ENCODE measurements at regions not wholly inside any gene's neighbourhood (a gene's known extent, or its start where the extent isn't known, plus 50 kb on each side); places are given as distances from the start of the nearest gene placed in this dataset.
"Not testable (repeated sequence)": the region's sequence is repeated elsewhere in the genome, so short reads cannot be mapped to it uniquely, and the experiment has no call there.

GRCh38 chr10:58086763-58087150, 180.9 kb downstream of the IPMK start:
- no peaks in the 10 kb centered on the region for H3K9me3 ChIP-seq (replicated peaks)
- no peak for DNase-seq
- H3K36me3 ChIP-seq, result no peaks in the 10 kb centered on the region
- H3K4me3 ChIP-seq, result no peak overlapping the region
- H3K4me1 ChIP-seq, result no peaks in the 10 kb centered on the region
- no peak overlapping the region for H3K27ac ChIP-seq
- H3K27me3 ChIP-seq, result no peaks in the 10 kb centered on the region

DNA sequence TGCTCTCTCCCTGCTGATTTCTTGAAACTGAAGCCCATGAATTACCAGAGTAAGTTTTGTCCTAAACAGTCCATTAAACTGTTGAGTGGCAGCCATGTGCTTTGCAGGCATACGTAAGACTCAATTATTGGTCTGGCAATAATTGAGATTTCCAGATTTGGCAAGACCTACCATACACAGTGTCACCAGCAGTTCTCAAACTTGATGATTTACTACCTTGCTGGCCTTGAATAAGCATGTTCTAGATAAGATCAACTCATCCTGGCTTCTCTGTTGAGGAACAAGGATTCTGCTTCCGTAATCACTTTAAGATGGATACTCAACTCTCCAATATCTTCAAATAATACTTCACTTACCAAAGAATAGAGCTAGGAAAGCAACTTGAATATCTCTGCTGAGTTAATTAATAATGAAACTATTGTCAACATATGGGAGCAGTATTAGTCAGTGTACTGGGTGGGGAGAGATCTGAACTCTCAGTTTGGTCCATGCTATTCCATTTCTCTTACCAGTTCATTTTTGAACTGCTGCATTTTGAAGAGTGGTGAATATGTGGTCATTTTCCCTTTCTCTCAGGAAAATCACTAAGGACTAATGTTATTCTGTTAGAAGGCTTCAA, 181.4 kb downstream of the IPMK start:
- H3K4me3 ChIP-seq, result no peak overlapping the region
- no peaks in the 10 kb centered on the region for H3K9me3 ChIP-seq (replicated peaks)
- H3K4me1 ChIP-seq, result no peaks in the 10 kb centered on the region
- no peaks in the 10 kb centered on the region for H3K36me3 ChIP-seq
- H3K27me3 ChIP-seq, result no peaks in the 10 kb centered on the region
- H3K27ac ChIP-seq, result no peak overlapping the region
- DNase-seq, result no peak

DNA sequence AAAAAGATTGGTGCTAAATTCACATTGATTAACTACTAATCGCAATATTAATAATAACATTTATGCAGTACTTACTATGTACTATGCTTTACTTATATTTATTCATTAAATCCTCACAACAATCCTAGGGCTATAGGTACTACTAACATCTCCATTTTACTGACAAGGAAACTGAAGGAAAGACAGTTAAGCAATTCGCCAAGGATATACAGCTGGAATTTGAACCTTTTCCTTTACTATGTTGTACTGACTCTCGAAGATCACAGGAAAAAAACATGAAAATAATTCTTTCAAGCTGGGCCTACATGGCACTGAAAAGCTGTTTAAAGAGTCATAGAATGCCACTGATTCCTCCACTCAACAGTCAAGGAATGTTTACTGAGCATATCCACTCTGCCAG, 185.4 kb downstream of the IPMK start:
- Histone ChIP-seq H3K9me3 (replicated peaks) (no peaks in the 10 kb centered on the region), H3K27ac (no peak overlapping the region), H3K4me1 (no peaks in the 10 kb centered on the region), H3K27me3 (no peaks in the 10 kb centered on the region), H3K36me3 (no peaks in the 10 kb centered on the region), H3K4me3 (no peak overlapping the region)
- DNase-seq, result no peak

DNA sequence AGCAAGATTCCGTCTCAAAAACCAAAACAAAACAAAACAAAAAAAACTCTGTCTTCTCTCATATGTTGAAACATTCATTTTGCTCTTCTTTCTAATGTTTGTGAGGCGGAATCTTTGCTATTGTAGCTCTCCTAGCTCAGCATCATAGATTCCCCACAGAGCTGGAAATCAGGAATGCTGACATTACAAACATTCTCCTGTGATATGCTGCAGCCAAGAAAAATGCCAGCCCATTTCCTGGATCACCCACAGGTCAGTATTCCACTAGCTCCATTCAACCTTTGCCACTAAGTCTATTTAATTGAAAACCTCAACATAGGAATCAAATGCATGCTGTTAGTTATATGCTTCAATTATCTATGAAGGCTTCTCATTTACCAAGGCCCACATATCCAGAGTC, 186.3 kb downstream of the IPMK start:
- Histone ChIP-seq H3K9me3 (replicated peaks) (no peaks in the 10 kb centered on the region), H3K4me3 (no peak overlapping the region), H3K36me3 (no peaks in the 10 kb centered on the region), H3K27ac (no peak overlapping the region), H3K27me3 (no peaks in the 10 kb centered on the region), H3K4me1 (no peaks in the 10 kb centered on the region)
- no peak for DNase-seq

GRCh38 chr10:58079461-58079860, 188.2 kb downstream of the IPMK start:
- Histone ChIP-seq H3K9me3 (replicated peaks) (no peaks in the 10 kb centered on the region), H3K27me3 (no peaks in the 10 kb centered on the region), H3K27ac (no peak overlapping the region), H3K4me3 (no peak overlapping the region), H3K4me1 (no peaks in the 10 kb centered on the region), H3K36me3 (no peaks in the 10 kb centered on the region)
- no peak for DNase-seq

DNA sequence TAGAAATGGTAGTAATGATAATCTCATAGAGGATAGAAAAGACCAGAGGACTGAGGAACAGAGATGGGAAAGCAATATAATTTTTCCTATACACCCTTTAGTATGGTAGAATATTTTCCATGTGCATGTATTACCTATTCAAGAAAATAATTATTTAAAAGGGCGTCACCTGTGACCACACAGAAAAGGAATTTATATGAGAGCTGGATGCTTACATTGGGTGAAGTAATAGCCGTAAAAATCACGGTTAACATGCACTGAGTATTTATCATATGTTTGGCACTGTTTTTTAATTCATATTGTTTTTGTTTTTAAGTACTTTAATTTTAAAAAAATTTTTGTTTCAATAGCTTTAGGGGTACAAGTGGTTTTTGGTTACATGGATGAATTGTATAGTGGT, 195.1 kb downstream of the IPMK start:
- no peaks in the 10 kb centered on the region for H3K27me3 ChIP-seq
- no peaks in the 10 kb centered on the region for H3K9me3 ChIP-seq (replicated peaks)
- H3K27ac ChIP-seq, result no peak overlapping the region
- no peak for DNase-seq
- H3K36me3 ChIP-seq, result no peaks in the 10 kb centered on the region
- H3K4me3 ChIP-seq, result no peak overlapping the region
- H3K4me1 ChIP-seq, result no peaks in the 10 kb centered on the region

GRCh38 chr10:58070956-58071355, 196.7 kb downstream of the IPMK start:
- H3K27me3 ChIP-seq, result no peaks in the 10 kb centered on the region
- no peak for DNase-seq
- no peaks in the 10 kb centered on the region for H3K9me3 ChIP-seq (replicated peaks)
- no peaks in the 10 kb centered on the region for H3K4me1 ChIP-seq
- H3K4me3 ChIP-seq, result no peak overlapping the region
- H3K36me3 ChIP-seq, result no peaks in the 10 kb centered on the region
- no peak overlapping the region for H3K27ac ChIP-seq

- no peak for DNase-seq
- Histone ChIP-seq H3K36me3 (no peaks in the 10 kb centered on the region), H3K27me3 (no peaks in the 10 kb centered on the region), H3K27ac (no peak overlapping the region), H3K9me3 (replicated peaks) (no peaks in the 10 kb centered on the region), H3K4me1 (no peaks in the 10 kb centered on the region), H3K4me3 (no peak overlapping the region)
These were observed 198.9 kb downstream of the IPMK start for GRCh38 chr10:58068809-58069208.

GRCh38 chr10:58066979-58067378, 200.7 kb downstream of the IPMK start:
- no peak overlapping the region for H3K4me3 ChIP-seq
- no peaks in the 10 kb centered on the region for H3K9me3 ChIP-seq (replicated peaks)
- no peaks in the 10 kb centered on the region for H3K27me3 ChIP-seq
- no peak for DNase-seq
- no peaks in the 10 kb centered on the region for H3K4me1 ChIP-seq
- H3K36me3 ChIP-seq, result no peaks in the 10 kb centered on the region
- H3K27ac ChIP-seq, result no peak overlapping the region

- DNase-seq, result no peak
- Histone ChIP-seq H3K36me3 (no peaks in the 10 kb centered on the region), H3K27me3 (no peaks in the 10 kb centered on the region), H3K27ac (no peak overlapping the region), H3K4me3 (no peak overlapping the region), H3K4me1 (no peaks in the 10 kb centered on the region), H3K9me3 (replicated peaks) (no peaks in the 10 kb centered on the region)
These were observed 201.6 kb downstream of the IPMK start for GRCh38 chr10:58066126-58066525.

DNA sequence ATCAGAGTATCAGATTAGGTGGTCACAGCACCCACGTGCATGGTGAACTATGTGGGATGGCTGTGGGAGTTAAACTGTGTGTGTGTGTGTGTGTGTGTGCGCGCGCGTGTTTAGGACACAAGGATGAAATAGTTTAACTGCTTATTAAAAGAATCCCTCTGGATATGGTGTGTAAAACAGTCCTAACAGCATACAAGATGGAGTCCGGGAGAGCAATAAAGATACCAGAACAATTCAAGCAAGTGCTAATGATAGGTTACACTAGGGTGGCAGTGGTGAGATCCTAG, 202.2 kb downstream of the IPMK start:
- Histone ChIP-seq H3K27ac (no peak overlapping the region), H3K36me3 (no peaks in the 10 kb centered on the region), H3K4me3 (no peak overlapping the region), H3K9me3 (replicated peaks) (no peaks in the 10 kb centered on the region), H3K27me3 (no peaks in the 10 kb centered on the region), H3K4me1 (no peaks in the 10 kb centered on the region)
- DNase-seq, result no peak

GRCh38 chr10:58064714-58065528, 202.8 kb downstream of the IPMK start:
- H3K27me3 ChIP-seq, result no peaks in the 10 kb centered on the region
- DNase-seq, result peak in 1 of 2 experiments; percentile 58
- H3K9me3 ChIP-seq (replicated peaks), result no peaks in the 10 kb centered on the region
- H3K4me1 ChIP-seq, result no peaks in the 10 kb centered on the region
- no peak overlapping the region for H3K27ac ChIP-seq
- H3K4me3 ChIP-seq, result no peak overlapping the region
- H3K36me3 ChIP-seq, result no peaks in the 10 kb centered on the region

DNA sequence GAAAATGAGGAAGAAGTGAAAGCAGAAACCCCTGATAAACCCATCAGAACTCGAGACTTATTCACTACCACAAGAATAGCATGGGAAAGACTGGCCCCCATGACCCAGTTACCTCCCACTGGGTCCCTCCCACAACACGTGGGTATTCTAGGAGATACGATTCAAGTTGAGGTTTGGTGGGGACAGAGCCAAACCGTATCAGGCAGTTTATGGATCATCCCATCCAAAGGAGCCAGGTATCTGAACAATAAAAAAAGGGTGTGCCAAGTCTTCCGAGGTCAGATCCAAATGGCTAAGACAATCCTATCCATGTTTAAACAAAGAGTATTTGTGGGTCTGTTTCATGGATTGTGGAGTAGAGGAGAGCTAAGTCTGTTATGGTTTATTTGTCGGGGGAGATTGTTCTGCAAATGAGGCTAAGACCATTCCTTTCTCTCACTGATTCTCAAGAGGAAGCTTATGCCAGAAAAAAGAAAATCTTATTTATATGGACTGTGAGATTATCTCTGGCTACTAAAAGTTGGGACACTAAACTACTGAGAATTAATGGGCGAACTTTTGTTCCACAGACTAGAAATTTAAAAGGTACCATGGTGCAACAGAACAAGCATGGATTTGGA, 203.7 kb downstream of the IPMK start:
- no peak overlapping the region for H3K27ac ChIP-seq
- H3K36me3 ChIP-seq, result no peaks in the 10 kb centered on the region
- no peaks in the 10 kb centered on the region for H3K27me3 ChIP-seq
- H3K4me1 ChIP-seq, result no peaks in the 10 kb centered on the region
- DNase-seq, result no peak
- no peak overlapping the region for H3K4me3 ChIP-seq
- no peaks in the 10 kb centered on the region for H3K9me3 ChIP-seq (replicated peaks)

- not testable (repeated sequence) for H3K9me3 ChIP-seq (replicated peaks); H3K27me3 ChIP-seq; DNase-seq; H3K36me3 ChIP-seq; H3K4me3 ChIP-seq; H3K4me1 ChIP-seq; H3K27ac ChIP-seq
These were observed 209.0 kb downstream of the IPMK start for GRCh38 chr10:58058683-58059082.

- no peaks in the 10 kb centered on the region for H3K27me3 ChIP-seq
- H3K4me1 ChIP-seq, result no peaks in the 10 kb centered on the region
- no peak overlapping the region for H3K4me3 ChIP-seq
- no peaks in the 10 kb centered on the region for H3K9me3 ChIP-seq (replicated peaks)
- DNase-seq, result no peak
- no peak overlapping the region for H3K27ac ChIP-seq
- no peaks in the 10 kb centered on the region for H3K36me3 ChIP-seq
These were observed 212.8 kb downstream of the IPMK start for GRCh38 chr10:58054881-58055280.

DNA sequence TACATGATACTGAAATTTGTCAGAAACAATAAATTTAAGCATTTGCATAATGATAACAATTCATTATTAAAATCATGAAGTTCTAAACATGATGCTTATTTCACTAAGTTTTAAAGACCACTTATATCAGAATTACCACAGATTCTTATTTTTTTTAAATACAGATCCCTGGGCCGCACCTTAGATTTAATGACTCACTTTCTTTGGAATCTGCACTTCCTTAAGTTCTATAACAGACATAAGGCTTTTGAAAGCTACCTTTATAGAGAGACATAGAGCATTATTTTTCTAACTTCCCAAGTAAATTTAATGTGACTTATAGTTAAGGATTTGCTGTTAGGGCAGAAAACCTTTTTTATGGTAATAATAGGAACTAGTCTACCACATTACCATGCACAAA, 214.9 kb downstream of the IPMK start:
- DNase-seq, result no peak
- H3K27ac ChIP-seq, result no peak overlapping the region
- no peaks in the 10 kb centered on the region for H3K4me1 ChIP-seq
- H3K4me3 ChIP-seq, result no peak overlapping the region
- H3K9me3 ChIP-seq (replicated peaks), result no peaks in the 10 kb centered on the region
- no peaks in the 10 kb centered on the region for H3K27me3 ChIP-seq
- no peaks in the 10 kb centered on the region for H3K36me3 ChIP-seq
